SK-N-MC (cell line): ENCODE measurements at regions not wholly inside any gene's neighbourhood (a gene's known extent, or its start where the extent isn't known, plus 50 kb on each side); places are given as distances from the start of the nearest gene placed in this dataset.

Experiments
- DNase-seq: peaks from one replicate; pipeline ENCODE4 v3.0.0-alpha.2; 2011; ENCODE audit warnings: low read depth, low spot score
- H3K27ac ChIP-seq: fragments of 200-600 bp; sonication (generic); 2 replicates; pipeline ENCODE4 v1.5.1; 2016; ENCODE audit warnings: mixed run types
- H3K36me3 ChIP-seq: fragments of 200-600 bp; sonication (generic); 2 replicates; pipeline ENCODE4 v1.6.1; 2017; ENCODE audit warnings: antibody characterized with exemption, low read length, mixed read lengths; ENCODE audit not compliant: insufficient read depth
- H3K4me3 ChIP-seq: fragments of 200-600 bp; sonication (generic); 2 replicates; pipeline ENCODE4 v1.5.1; 2016
- H3K9ac ChIP-seq: fragments of 200-600 bp; sonication (generic); 2 replicates; pipeline ENCODE4 v1.8.0; 2017; ENCODE audit warnings: mixed run types, mixed read lengths; ENCODE audit not compliant: insufficient read length
- H3K9me3 ChIP-seq: fragments of 200-600 bp; sonication (generic); 2 replicates; pipeline ENCODE4 v1.6.1; 2017; ENCODE audit warnings: low read depth, mild to moderate bottlenecking, antibody characterized with exemption, low read length, moderate library complexity, mixed read lengths
- EZH2 ChIP-seq: fragments of 200-600 bp; sonication (generic); IDR thresholded peaks from one replicate; pipeline ENCODE4 v1.6.1; 2017; ENCODE audit warnings: antibody characterized with exemption
- FOXP2 ChIP-seq: optimal IDR thresholded peaks from 2 replicates; pipeline ENCODE3; 2011; ENCODE audit warnings: mild to moderate bottlenecking, moderate library complexity; ENCODE audit not compliant: insufficient read depth; ENCODE audit errors: extremely low read length, control extremely low read depth
- POLR2AphosphoS5 ChIP-seq: IDR thresholded peaks from 2 replicates; pipeline ENCODE4 v1.6.1; 2012; ENCODE audit warnings: mild to moderate bottlenecking, low read depth, low read length, borderline replicate concordance

DNA sequence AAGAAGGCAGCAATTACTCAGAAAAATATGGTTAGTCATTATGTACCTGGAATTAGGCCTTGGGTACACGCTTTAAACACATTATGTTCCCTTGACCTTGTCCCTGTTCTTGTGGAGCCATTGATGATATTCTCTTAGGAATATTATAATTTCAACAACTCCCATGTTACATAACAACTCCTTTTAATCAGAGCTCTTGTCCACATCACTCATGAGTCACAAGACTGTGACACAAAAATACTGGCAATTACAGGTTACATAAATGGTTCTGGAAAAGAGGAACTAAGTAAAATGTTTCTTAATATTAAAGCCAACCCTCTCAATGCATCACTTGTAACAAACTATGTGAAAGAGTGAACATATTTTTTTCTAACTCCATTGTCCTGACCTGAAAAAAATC, 143.8 kb upstream of the PCLO start:
- no peak overlapping the region for H3K4me3 ChIP-seq
- no peak for DNase-seq
- no peaks in the 10 kb centered on the region for H3K36me3 ChIP-seq
- H3K9ac ChIP-seq = no peak overlapping the region
- TF ChIP-seq FOXP2 = no peak
- H3K9me3 ChIP-seq = no peaks in the 10 kb centered on the region
- H3K27ac ChIP-seq = no peak overlapping the region

- Histone ChIP-seq H3K4me3 (no peak overlapping the region), H3K9me3 (no peaks in the 10 kb centered on the region), H3K9ac (no peak overlapping the region), H3K36me3 (no peaks in the 10 kb centered on the region), H3K27ac (no peak overlapping the region)
- TF ChIP-seq FOXP2 (no peak), POLR2AphosphoS5 (no peak), EZH2 (no peak)
- DNase-seq = no peak
Observed at GRCh38 chr7:83305027-83305426, 142.3 kb upstream of the PCLO start.

GRCh38 chr7:83301416-83301815, 138.7 kb upstream of the PCLO start:
- Histone ChIP-seq H3K9ac (no peak overlapping the region), H3K9me3 (no peaks in the 10 kb centered on the region; the same call in 1 of the 2 replicates), H3K27ac (no peak overlapping the region), H3K4me3 (no peak overlapping the region), H3K36me3 (no peaks in the 10 kb centered on the region)
- TF ChIP-seq FOXP2 (no peak), POLR2AphosphoS5 (no peak), EZH2 (no peak)
- no peak for DNase-seq

- H3K9ac ChIP-seq = no peak overlapping the region
- H3K36me3 ChIP-seq = no peaks in the 10 kb centered on the region
- H3K4me3 ChIP-seq = no peak overlapping the region
- no peak for DNase-seq
- H3K27ac ChIP-seq = no peak overlapping the region
- TF ChIP-seq EZH2 = no peak
- no peak for TF ChIP-seq FOXP2
- TF ChIP-seq POLR2AphosphoS5 = no peak
- H3K9me3 ChIP-seq = no peaks in the 10 kb centered on the region
Observed at GRCh38 chr7:83290211-83290610, 127.5 kb upstream of the PCLO start.

- Histone ChIP-seq H3K9me3 (no peaks in the 10 kb centered on the region), H3K36me3 (no peaks in the 10 kb centered on the region), H3K4me3 (peak overlapping the region; percentile 37), H3K9ac (no peak overlapping the region), H3K27ac (peak overlapping the region; percentile 82)
- no peak for DNase-seq
- no peak; the same call in 1 of the 2 replicates for TF ChIP-seq POLR2AphosphoS5
- TF ChIP-seq EZH2 = no peak
- TF ChIP-seq FOXP2 = no peak
Observed at GRCh38 chr7:83289419-83289993, 126.8 kb upstream of the PCLO start.

DNA sequence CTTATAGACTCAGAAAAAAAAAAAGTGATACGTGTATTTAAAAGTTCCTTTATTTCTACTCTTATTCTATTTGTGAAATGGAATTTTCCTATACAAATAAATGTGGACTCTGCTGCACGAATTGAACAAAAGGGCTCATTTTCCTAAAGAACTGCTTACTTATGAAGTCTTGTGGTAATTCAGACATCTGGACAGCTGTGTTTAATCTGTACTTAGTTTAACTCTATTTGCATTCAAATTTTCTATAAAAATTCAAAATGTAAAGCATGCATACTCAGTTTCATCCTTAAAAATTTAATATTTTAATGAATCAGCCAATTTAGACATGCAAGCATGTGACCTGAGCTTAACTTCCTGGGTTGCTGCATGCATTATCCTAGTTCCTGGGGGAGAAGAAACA, 118.0 kb upstream of the PCLO start:
- peak overlapping the region; percentile 98 for H3K27ac ChIP-seq
- peak overlapping the region; percentile 60 for H3K9ac ChIP-seq
- H3K4me3 ChIP-seq = peak overlapping the region; percentile 64
- no peaks in the 10 kb centered on the region for H3K9me3 ChIP-seq
- no peaks in the 10 kb centered on the region for H3K36me3 ChIP-seq
- no peak for TF ChIP-seq FOXP2
- no peak for DNase-seq

DNA sequence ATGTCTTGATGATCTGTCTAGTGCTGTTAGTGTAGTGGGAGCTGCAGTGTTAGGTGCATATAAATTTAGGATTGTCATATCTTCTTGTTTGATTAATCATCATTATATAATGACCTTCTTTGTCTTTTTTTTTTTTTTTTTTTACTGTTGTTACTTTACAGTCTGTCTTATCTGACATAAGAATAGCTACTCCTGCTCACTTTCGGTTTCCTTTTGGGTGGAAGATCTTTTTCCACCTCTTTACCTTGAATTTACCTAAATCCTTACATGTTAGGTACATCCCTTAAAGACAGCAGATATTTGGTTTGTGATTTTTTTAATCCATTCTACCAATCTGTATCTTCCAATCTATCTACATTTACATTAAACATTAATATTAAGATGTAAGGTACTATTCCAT, 113.6 kb upstream of the PCLO start:
- Histone ChIP-seq H3K9me3 (no peaks in the 10 kb centered on the region), H3K9ac (no peak overlapping the region), H3K36me3 (no peaks in the 10 kb centered on the region), H3K4me3 (no peak overlapping the region), H3K27ac (no peak overlapping the region)
- TF ChIP-seq POLR2AphosphoS5 (no peak), FOXP2 (no peak)
- DNase-seq = no peak

DNA sequence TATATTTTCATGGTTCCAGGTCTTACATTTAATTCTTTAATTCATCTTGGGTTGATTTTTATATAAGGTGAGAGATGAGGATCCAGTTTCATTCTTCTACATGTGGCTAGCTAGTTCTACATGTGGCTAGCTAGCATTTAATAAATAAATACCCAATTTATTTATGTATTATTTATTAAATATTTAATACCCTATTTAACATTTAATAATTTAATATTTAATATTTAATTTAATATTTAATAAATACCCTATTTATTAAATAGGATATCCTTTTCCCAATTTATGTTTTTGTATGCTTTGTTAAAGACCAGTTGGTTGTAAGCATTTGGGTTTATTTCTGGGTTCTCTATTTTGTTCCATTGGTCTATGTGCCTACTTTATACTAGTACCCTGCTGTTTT, 111.0 kb upstream of the PCLO start:
- Histone ChIP-seq H3K4me3 (no peak overlapping the region), H3K36me3 (no peaks in the 10 kb centered on the region), H3K9ac (no peak overlapping the region), H3K9me3 (no peaks in the 10 kb centered on the region), H3K27ac (no peak overlapping the region)
- DNase-seq = no peak
- TF ChIP-seq POLR2AphosphoS5 = no peak
- TF ChIP-seq FOXP2 = no peak
- TF ChIP-seq EZH2 = no peak
